HepG2 (cell line): ENCODE measurements at regions not wholly inside any gene's neighbourhood (a gene's known extent, or its start where the extent isn't known, plus 50 kb on each side); places are given as distances from the start of the nearest gene placed in this dataset.

Source experiments
- ATAC-seq: fragments of 200-7000 bp; cut with Tn5 transposase; 3 replicates; pipeline ENCODE4 v1.9.1; 2020; ENCODE audit warnings: mild to moderate bottlenecking, moderate library complexity
- BruUV-seq: library from RNA; stranded (reverse); fragments of 400-500 nt; replicated peaks from 2 replicates; lab custom pipeline; 2021; lab: Mats Ljungman, UMichigan
- CTCF ChIA-PET: fragments of 300-600 bp; formaldehyde crosslinking; extraction: SDS; loops from one replicate; lab custom pipeline; 2021; ENCODE audit warnings: low total read pairs, inconsistent platforms, low intra/inter-chr PET ratio; lab: Yijun Ruan, JAX
- POLR2A ChIA-PET: fragments of 350-600 bp; sonication (Branson Sonifier 250); formaldehyde crosslinking; loops from one replicate; lab custom pipeline; 2020; ENCODE audit warnings: antibody characterized with exemption, inconsistent platforms; lab: Yijun Ruan, JAX
- DNase-seq: peaks from one replicate; pipeline ENCODE4 v3.0.0-alpha.2; 2015; ENCODE audit warnings: low spot score
- FAIRE-seq: peaks from 3 replicates; lab custom pipeline; 2011; peaks lifted over from hg19 to GRCh38; lab: Jason Lieb, UNC
- H2AFZ ChIP-seq: one replicate; pipeline ENCODE4 v1.6.1; 2011; ENCODE audit warnings: low read length, inconsistent platforms
- H3K27ac ChIP-seq: fragments of 300-600 bp; 3 replicates; pipeline ENCODE4 v1.8.0; 2011; ENCODE audit warnings: mixed run types, mild to moderate bottlenecking, mixed read lengths, low read length, inconsistent platforms; ENCODE audit not compliant: insufficient read depth; ENCODE audit errors: extremely low read length
- H3K27me3 ChIP-seq, 2 experiments: fragments of 200-600 bp in 1 of 2; 2 replicates in 1 of 2; 3 replicates in 1 of 2; pipeline versions ENCODE4 v1.6.0 to v1.8.0; 2011; ENCODE audit warnings: low read length in 2 of 2, mild to moderate bottlenecking in 2 of 2, moderate library complexity in 2 of 2, inconsistent platforms in 1 of 2; ENCODE audit not compliant: insufficient read depth in 2 of 2, control insufficient read depth in 1 of 2
- H3K36me3 ChIP-seq, 2 experiments: fragments of 200-600 bp in 1 of 2; replicated peaks in 1 of 2; 2 replicates in 1 of 2; 3 replicates in 1 of 2; pipeline versions ENCODE4 v1.5.1 to v1.8.0; 2011; ENCODE audit warnings: low read length in 2 of 2, inconsistent platforms in 1 of 2; ENCODE audit not compliant: insufficient read depth in 2 of 2, control insufficient read depth in 1 of 2
- H3K4me1 ChIP-seq: 2 replicates; pipeline ENCODE4 v1.5.1; 2012; ENCODE audit warnings: low read length, inconsistent platforms; ENCODE audit not compliant: insufficient read depth
- H3K4me2 ChIP-seq: 2 replicates; pipeline ENCODE4 v1.6.0; 2011; ENCODE audit warnings: low read depth, low read length, inconsistent platforms
- H3K4me3 ChIP-seq, 3 experiments: fragments of 200-600 bp in 1 of 3; sonication (generic), shearing (Covaris generic) in 1 of 3; replicated peaks in 1 of 3; 2 replicates each; pipeline ENCODE4 v1.5.1; 2011 to 2016; ENCODE audit warnings: low read length in 3 of 3, inconsistent platforms in 2 of 3, low read depth in 2 of 3, mild to moderate bottlenecking in 2 of 3, control low read depth in 1 of 3, mixed read lengths in 1 of 3; ENCODE audit not compliant: insufficient read depth in 1 of 3
- H3K79me2 ChIP-seq: one replicate; pipeline ENCODE4 v1.6.1; 2011; ENCODE audit warnings: low read length, inconsistent platforms; ENCODE audit not compliant: insufficient read depth
- H3K9ac ChIP-seq: 2 replicates; pipeline ENCODE4 v1.6.0; 2011; ENCODE audit warnings: mild to moderate bottlenecking, low read depth, low read length, inconsistent platforms; ENCODE audit not compliant: insufficient read depth
- H3K9me3 ChIP-seq: 2 replicates; pipeline ENCODE4 v1.5.1; 2012; ENCODE audit warnings: mild to moderate bottlenecking, low read length
- H4K20me1 ChIP-seq: 2 replicates; pipeline ENCODE4 v1.6.0; 2011; ENCODE audit warnings: inconsistent platforms, mild to moderate bottlenecking, low read length, moderate library complexity; ENCODE audit not compliant: insufficient read depth
- KAT2B ChIP-seq: fragments of 150-350 bp; IDR thresholded peaks from 2 replicates; pipeline ENCODE4 v1.6.1; 2014; ENCODE audit warnings: low read depth, low read length, borderline replicate concordance
- MED8 ChIP-seq: sonication (generic); formaldehyde crosslinking; IDR thresholded peaks from 2 replicates; pipeline ENCODE4 v1.8.1; 2023; ENCODE audit warnings: mild to moderate bottlenecking, missing genetic modification reagents; ENCODE audit not compliant: insufficient replicate concordance
- ZNF737 ChIP-seq: sonication (generic); formaldehyde crosslinking; IDR thresholded peaks from 2 replicates; pipeline ENCODE4 v1.5.0; 2020; ENCODE audit warnings: missing genetic modification reagents, mild to moderate bottlenecking, borderline replicate concordance
- WGBS: methylation state at CpG from one replicate; pipeline ENCODE4 v1.1.6; 2017; ENCODE audit warnings: low lambda C conversion rate; 5-methylcytosine and 5-hydroxymethylcytosine counted together
- in situ Hi-C: cut with HindIII; loops from 2 replicates; pipeline ENCODE4 v1.10.0; 2017; ENCODE audit warnings: low pct_unique_long_range_greater_than_20kb; ENCODE audit not compliant: extremely low pct_ligation_motif_present
- intact Hi-C: fragments of 100-400 bp; cut with micrococcal nuclease; formaldehyde crosslinking; loops from one replicate; pipeline ENCODE4 v1.10.0; 2022; ENCODE audit not compliant: unreplicated experiment
- TF ChIP-seq, protein P1 (sequence below): sonication (generic); formaldehyde crosslinking; IDR thresholded peaks from 2 replicates; pipeline ENCODE4 v1.8.1; 2023; ENCODE audit warnings: mild to moderate bottlenecking, inconsistent platforms, moderate library complexity, missing genetic modification reagents, borderline replicate concordance
- TF ChIP-seq, protein P2 (sequence below): IDR thresholded peaks from 2 replicates; pipeline ENCODE4 v1.6.1; 2012; ENCODE audit warnings: low read length, improper control_type of control experiment
- TF ChIP-seq, protein P3 (sequence below): sonication (generic); formaldehyde crosslinking; IDR thresholded peaks from 2 replicates; pipeline ENCODE4 v1.4.0; 2020; ENCODE audit warnings: low read depth, mild to moderate bottlenecking, missing genetic modification reagents
- TF ChIP-seq, protein P4 (sequence below), 2 experiments: sonication (generic) in 1 of 2; formaldehyde crosslinking in 1 of 2; IDR thresholded peaks; 2 replicates each; pipeline versions ENCODE4 v1.5.1 to v1.6.1; 2011 to 2020; ENCODE audit warnings: borderline replicate concordance in 1 of 2, low read depth in 1 of 2, low read length in 1 of 2, mild to moderate bottlenecking in 1 of 2, missing genetic modification reagents in 1 of 2, moderate library complexity in 1 of 2
- TF ChIP-seq, protein P5 (sequence below): sonication (generic); formaldehyde crosslinking; IDR thresholded peaks from 2 replicates; pipeline ENCODE4 v1.5.1; 2020; ENCODE audit warnings: mild to moderate bottlenecking, missing genetic modification reagents, moderate library complexity
- TF ChIP-seq, protein P6 (sequence below): IDR thresholded peaks from 2 replicates; pipeline ENCODE4 v1.6.1; 2016; ENCODE audit warnings: low read depth, borderline replicate concordance

DNA sequence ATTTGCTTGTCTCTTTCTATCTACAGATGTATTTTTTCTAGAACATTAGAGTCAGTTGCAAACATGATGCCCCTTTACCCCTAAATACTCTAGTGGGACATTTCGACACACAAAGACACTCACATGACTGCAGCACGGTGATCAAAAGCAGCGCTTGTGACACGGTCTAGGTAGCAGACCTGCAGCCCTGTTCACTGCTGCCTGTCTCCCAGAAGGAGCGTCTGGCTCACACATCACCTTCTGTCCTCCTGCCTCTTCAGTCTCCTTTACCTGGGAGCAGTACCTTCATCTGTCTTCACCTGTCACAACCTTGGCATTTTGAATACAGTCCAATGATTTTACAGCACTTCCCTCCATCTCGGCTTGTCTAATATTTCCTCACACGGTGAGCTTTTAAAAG lies 51.9 kb upstream of the SH3PXD2B start:
- Histone ChIP-seq H3K4me1 (no peaks in the 10 kb centered on the region), H3K9me3 (no peaks in the 10 kb centered on the region), H3K27ac (no peak overlapping the region), H3K4me2 (no peak overlapping the region), H3K9ac (no peak overlapping the region), H3K27me3 (peaks cover 3 to 11% of the 10 kb centered on the region in 2 experiments; a peak in 1 of 5 replicates), H2AFZ (no peak overlapping the region), H3K79me2 (no peaks in the 10 kb centered on the region), H3K4me3 (no peak overlapping the region), H3K36me3 (no peaks in the 10 kb centered on the region), H4K20me1 (no peaks in the 10 kb centered on the region)
- intact Hi-C loops, result no loop called here
- ChIA-PET CTCF (no interaction called here), POLR2A (no interaction called here)
- TF ChIP-seq, protein P1, sequence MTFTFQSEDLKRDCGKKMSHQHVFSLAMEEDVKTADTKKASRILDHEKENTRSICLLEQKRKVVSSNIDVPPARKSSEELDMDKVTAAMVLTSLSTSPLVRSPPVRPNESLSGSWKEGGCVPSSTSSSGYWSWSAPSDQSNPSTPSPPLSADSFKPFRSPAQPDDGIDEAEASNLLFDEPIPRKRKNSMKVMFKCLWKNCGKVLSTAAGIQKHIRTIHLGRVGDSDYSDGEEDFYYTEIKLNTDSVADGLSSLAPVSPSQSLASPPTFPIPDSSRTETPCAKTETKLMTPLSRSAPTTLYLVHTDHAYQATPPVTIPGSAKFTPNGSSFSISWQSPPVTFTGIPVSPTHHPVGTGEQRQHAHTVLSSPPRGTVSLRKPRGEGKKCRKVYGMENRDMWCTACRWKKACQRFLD (CRISPR knock-in tag), result no peak
- TF ChIP-seq MED8 (no peak), ZNF737 (CRISPR knock-in tag) (no peak), KAT2B (no peak)
- TF ChIP-seq, protein P2, sequence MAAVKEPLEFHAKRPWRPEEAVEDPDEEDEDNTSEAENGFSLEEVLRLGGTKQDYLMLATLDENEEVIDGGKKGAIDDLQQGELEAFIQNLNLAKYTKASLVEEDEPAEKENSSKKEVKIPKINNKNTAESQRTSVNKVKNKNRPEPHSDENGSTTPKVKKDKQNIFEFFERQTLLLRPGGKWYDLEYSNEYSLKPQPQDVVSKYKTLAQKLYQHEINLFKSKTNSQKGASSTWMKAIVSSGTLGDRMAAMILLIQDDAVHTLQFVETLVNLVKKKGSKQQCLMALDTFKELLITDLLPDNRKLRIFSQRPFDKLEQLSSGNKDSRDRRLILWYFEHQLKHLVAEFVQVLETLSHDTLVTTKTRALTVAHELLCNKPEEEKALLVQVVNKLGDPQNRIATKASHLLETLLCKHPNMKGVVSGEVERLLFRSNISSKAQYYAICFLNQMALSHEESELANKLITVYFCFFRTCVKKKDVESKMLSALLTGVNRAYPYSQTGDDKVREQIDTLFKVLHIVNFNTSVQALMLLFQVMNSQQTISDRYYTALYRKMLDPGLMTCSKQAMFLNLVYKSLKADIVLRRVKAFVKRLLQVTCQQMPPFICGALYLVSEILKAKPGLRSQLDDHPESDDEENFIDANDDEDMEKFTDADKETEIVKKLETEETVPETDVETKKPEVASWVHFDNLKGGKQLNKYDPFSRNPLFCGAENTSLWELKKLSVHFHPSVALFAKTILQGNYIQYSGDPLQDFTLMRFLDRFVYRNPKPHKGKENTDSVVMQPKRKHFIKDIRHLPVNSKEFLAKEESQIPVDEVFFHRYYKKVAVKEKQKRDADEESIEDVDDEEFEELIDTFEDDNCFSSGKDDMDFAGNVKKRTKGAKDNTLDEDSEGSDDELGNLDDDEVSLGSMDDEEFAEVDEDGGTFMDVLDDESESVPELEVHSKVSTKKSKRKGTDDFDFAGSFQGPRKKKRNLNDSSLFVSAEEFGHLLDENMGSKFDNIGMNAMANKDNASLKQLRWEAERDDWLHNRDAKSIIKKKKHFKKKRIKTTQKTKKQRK, result no peak
- TF ChIP-seq, protein P3, sequence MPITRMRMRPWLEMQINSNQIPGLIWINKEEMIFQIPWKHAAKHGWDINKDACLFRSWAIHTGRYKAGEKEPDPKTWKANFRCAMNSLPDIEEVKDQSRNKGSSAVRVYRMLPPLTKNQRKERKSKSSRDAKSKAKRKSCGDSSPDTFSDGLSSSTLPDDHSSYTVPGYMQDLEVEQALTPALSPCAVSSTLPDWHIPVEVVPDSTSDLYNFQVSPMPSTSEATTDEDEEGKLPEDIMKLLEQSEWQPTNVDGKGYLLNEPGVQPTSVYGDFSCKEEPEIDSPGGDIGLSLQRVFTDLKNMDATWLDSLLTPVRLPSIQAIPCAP (CRISPR knock-in tag), result no peak
- TF ChIP-seq, protein P4, sequence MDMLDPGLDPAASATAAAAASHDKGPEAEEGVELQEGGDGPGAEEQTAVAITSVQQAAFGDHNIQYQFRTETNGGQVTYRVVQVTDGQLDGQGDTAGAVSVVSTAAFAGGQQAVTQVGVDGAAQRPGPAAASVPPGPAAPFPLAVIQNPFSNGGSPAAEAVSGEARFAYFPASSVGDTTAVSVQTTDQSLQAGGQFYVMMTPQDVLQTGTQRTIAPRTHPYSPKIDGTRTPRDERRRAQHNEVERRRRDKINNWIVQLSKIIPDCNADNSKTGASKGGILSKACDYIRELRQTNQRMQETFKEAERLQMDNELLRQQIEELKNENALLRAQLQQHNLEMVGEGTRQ (IDR thresholded peaks at IDR 0.05; ENCODE audit: low read depth, low read length), result no peak
- TF ChIP-seq, protein P4 (CRISPR knock-in tag; IDR thresholded peaks at IDR 0.05; ENCODE audit: borderline replicate concordance), result no peak
- TF ChIP-seq, protein P5, sequence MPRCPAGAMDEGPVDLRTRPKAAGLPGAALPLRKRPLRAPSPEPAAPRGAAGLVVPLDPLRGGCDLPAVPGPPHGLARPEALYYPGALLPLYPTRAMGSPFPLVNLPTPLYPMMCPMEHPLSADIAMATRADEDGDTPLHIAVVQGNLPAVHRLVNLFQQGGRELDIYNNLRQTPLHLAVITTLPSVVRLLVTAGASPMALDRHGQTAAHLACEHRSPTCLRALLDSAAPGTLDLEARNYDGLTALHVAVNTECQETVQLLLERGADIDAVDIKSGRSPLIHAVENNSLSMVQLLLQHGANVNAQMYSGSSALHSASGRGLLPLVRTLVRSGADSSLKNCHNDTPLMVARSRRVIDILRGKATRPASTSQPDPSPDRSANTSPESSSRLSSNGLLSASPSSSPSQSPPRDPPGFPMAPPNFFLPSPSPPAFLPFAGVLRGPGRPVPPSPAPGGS, result no peak
- TF ChIP-seq, protein P6, sequence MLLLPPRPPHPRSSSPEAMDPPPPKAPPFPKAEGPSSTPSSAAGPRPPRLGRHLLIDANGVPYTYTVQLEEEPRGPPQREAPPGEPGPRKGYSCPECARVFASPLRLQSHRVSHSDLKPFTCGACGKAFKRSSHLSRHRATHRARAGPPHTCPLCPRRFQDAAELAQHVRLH, result no peak
- DNase-seq, result no peak
- no peak; the same call in 2 of the 3 replicates for ATAC-seq
- WGBS, result 15% methylated on average over 7 of the region's 7 CpGs
- no peak for FAIRE-seq
- in situ Hi-C loops, result no loop called here
- BruUV-seq, result no TSS peak
